ENCODE measurements at regions not wholly inside any gene's neighbourhood (a gene's known extent, or its start where the extent isn't known, plus 50 kb on each side); places are given as distances from the start of the nearest gene placed in this dataset.

GRCh38 chr1:29648798-29649188 is 412.5 kb downstream of the PTPRU start:
- TF ChIP-seq ARNT (IDR thresholded peaks at IDR 0.05) (no peak), PKNOX1 (IDR thresholded peaks at IDR 0.05) (no peak), FOXK2 (IDR thresholded peaks at IDR 0.05) (no peak), BHLHE40 (IDR thresholded peaks at IDR 0.05; ENCODE audit: borderline replicate concordance) (no peak), ELF4 (IDR thresholded peaks at IDR 0.05) (no peak), NFRKB (IDR thresholded peaks at IDR 0.05) (no peak), L3MBTL2 (conservative IDR thresholded peaks at IDR 0.05) (no peak), ZNF384 (IDR thresholded peaks at IDR 0.05) (no peak), HDGF (IDR thresholded peaks at IDR 0.05; ENCODE audit: borderline replicate concordance) (no peak)
